ENCODE measurements at regions not wholly inside any gene's neighbourhood (a gene's known extent, or its start where the extent isn't known, plus 50 kb on each side); places are given as distances from the start of the nearest gene placed in this dataset.

DNA sequence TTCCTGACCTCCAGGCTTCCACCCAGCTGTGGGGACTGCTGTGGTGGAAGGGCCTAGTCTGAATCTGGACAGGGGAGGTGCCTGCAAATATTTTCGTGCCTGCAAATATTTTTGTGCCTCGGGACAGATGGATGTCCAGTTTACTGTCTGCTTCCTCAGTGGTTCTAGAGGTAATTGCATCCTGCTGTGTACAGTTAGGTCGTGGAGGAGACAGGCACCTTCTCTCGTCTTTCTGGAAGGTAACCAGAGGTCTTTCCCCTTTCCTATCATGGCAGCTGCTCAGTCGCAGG, 53.8 kb upstream of the TINAGL1 start:
- Histone ChIP-seq H3K79me2 (ENCODE audit: control insufficient read depth, insufficient read depth, low read length, poor library complexity) (no peaks in the 10 kb centered on the region), H3K4me1 (ENCODE audit: control insufficient read depth in 1 of 2, insufficient read depth in 2 of 2, low read length in 2 of 2) (peaks cover 0 to 7% of the 10 kb centered on the region in 2 experiments), H3K4me3 (ENCODE audit: low read depth, low read length) (no peak overlapping the region), H3K36me3 (ENCODE audit: control insufficient read depth in 1 of 2, insufficient read depth in 2 of 2, low read length in 2 of 2) (no peaks in the 10 kb centered on the region), H2AK5ac (ENCODE audit: low read length) (no peak overlapping the region), H4K91ac (ENCODE audit: low read depth, low read length) (no peak overlapping the region), H3K18ac (ENCODE audit: low read length) (no peak overlapping the region), H3K9ac (ENCODE audit: low read length) (no peak overlapping the region), H3K79me1 (ENCODE audit: low read length) (peaks cover 11% of the 10 kb centered on the region), H3K27me3 (ENCODE audit: insufficient read depth, low read length) (no peaks in the 10 kb centered on the region), H3K9me3 (ENCODE audit: insufficient read depth, low read depth, low read length) (no peaks in the 10 kb centered on the region), H3K4me2 (ENCODE audit: low read length) (no peak overlapping the region), H2BK5ac (ENCODE audit: low read depth, low read length, poor library complexity) (no peak overlapping the region), H2BK12ac (ENCODE audit: low read length) (no peak overlapping the region), H3K27ac (ENCODE audit: low read depth, low read length) (no peak overlapping the region), H2AFZ (ENCODE audit: insufficient read depth, low read length, poor library complexity) (no peak overlapping the region), H3K14ac (ENCODE audit: low read length) (no peak overlapping the region), H3K23ac (ENCODE audit: low read length) (no peak overlapping the region), H4K12ac (ENCODE audit: low read depth, low read length) (no peak overlapping the region), H4K8ac (ENCODE audit: low read depth, low read length) (no peak overlapping the region), H2BK120ac (ENCODE audit: insufficient read depth, low read length, poor library complexity) (no peak overlapping the region), H3K4ac (ENCODE audit: low read depth, low read length) (no peak overlapping the region)
- WGBS (ENCODE audit: extremely low coverage, insufficient coverage, insufficient read length) = no CpG with 5 or more reads among the region's 5 CpGs
- DNase-seq = peak; percentile 58 to 82

DNA sequence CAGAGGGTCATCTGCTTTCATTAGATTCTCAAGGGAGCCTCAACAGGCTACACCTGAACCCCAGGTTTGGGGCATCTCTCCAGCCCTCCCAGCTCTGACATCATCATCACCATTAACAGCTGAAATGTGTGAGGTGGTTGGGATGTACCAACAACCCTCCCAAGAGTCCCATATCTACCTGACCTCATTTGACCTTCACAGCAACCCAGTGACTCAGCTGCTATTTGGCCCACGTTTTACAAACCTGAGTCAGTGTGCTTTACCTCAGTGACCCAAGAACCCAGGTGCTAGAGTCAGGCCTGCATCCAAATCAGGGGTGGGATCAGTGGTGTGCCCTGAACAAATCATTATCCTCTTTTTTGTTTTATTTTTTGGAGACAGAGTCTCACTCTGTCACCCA, 53.3 kb upstream of the TINAGL1 start:
- Histone ChIP-seq H3K23ac (ENCODE audit: low read length) (no peak overlapping the region), H3K4me3 (ENCODE audit: low read depth, low read length) (no peak overlapping the region), H2BK5ac (ENCODE audit: low read depth, low read length, poor library complexity) (no peak overlapping the region), H2BK120ac (ENCODE audit: insufficient read depth, low read length, poor library complexity) (no peak overlapping the region), H3K79me1 (ENCODE audit: low read length) (peaks cover 11% of the 10 kb centered on the region), H3K4me2 (ENCODE audit: low read length) (no peak overlapping the region), H3K27me3 (ENCODE audit: insufficient read depth, low read length) (no peaks in the 10 kb centered on the region), H3K27ac (ENCODE audit: low read depth, low read length) (no peak overlapping the region), H2AK5ac (ENCODE audit: low read length) (no peak overlapping the region), H2BK12ac (ENCODE audit: low read length) (no peak overlapping the region), H3K4ac (ENCODE audit: low read depth, low read length) (no peak overlapping the region), H3K36me3 (ENCODE audit: control insufficient read depth in 1 of 2, insufficient read depth in 2 of 2, low read length in 2 of 2) (no peaks in the 10 kb centered on the region), H3K9me3 (ENCODE audit: insufficient read depth, low read depth, low read length) (no peaks in the 10 kb centered on the region), H2AFZ (ENCODE audit: insufficient read depth, low read length, poor library complexity) (no peak overlapping the region), H3K9ac (ENCODE audit: low read length) (no peak overlapping the region), H3K79me2 (ENCODE audit: control insufficient read depth, insufficient read depth, low read length, poor library complexity) (no peaks in the 10 kb centered on the region), H3K14ac (ENCODE audit: low read length) (no peak overlapping the region), H3K18ac (ENCODE audit: low read length) (no peak overlapping the region), H4K8ac (ENCODE audit: low read depth, low read length) (no peak overlapping the region), H4K12ac (ENCODE audit: low read depth, low read length) (no peak overlapping the region), H3K4me1 (ENCODE audit: control insufficient read depth in 1 of 2, insufficient read depth in 2 of 2, low read length in 2 of 2) (peaks cover 0 to 7% of the 10 kb centered on the region in 2 experiments), H4K91ac (ENCODE audit: low read depth, low read length) (no peak overlapping the region)
- no CpG with 5 or more reads among the region's 1 CpG for WGBS (ENCODE audit: extremely low coverage, insufficient coverage, insufficient read length)
- peak; percentile 90 to 94 for DNase-seq

DNA sequence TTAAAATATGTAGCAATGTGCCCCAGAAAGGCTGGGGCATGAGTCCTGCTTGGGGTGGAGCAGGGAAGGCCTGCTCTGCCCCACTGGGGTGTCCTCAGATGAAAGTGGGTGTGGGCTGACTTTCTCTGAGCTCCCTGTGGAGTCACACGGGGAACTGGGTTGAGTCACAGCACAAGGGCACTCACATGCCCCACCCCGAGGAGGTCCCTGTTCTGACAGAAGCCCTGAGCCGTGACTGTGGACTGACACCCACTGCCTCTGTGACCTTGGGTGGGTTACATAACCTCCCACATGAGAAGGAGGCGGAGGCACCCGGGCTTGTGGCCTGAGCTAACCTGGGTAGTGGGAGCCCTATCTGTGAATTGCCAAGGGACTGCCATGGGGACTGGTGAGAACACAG, 52.5 kb upstream of the TINAGL1 start:
- Histone ChIP-seq H2AFZ (ENCODE audit: insufficient read depth, low read length, poor library complexity) (no peak overlapping the region), H3K18ac (ENCODE audit: low read length) (peak overlapping the region; percentile 57), H4K8ac (ENCODE audit: low read depth, low read length) (peak overlapping the region; percentile 78), H3K4ac (ENCODE audit: low read depth, low read length) (peak overlapping the region; percentile 67), H4K12ac (ENCODE audit: low read depth, low read length) (no peak overlapping the region), H3K4me2 (ENCODE audit: low read length) (no peak overlapping the region), H3K4me3 (ENCODE audit: low read depth, low read length) (no peak overlapping the region), H4K91ac (ENCODE audit: low read depth, low read length) (peak overlapping the region; percentile 81), H2BK5ac (ENCODE audit: low read depth, low read length, poor library complexity) (peak overlapping the region; percentile 27), H3K9me3 (ENCODE audit: insufficient read depth, low read depth, low read length) (no peaks in the 10 kb centered on the region), H3K36me3 (ENCODE audit: control insufficient read depth in 1 of 2, insufficient read depth in 2 of 2, low read length in 2 of 2) (no peaks in the 10 kb centered on the region), H3K79me1 (ENCODE audit: low read length) (peaks cover 13% of the 10 kb centered on the region), H3K27ac (ENCODE audit: low read depth, low read length) (no peak overlapping the region), H2BK12ac (ENCODE audit: low read length) (peak overlapping the region; percentile 97), H3K23ac (ENCODE audit: low read length) (no peak overlapping the region), H3K4me1 (ENCODE audit: control insufficient read depth in 1 of 2, insufficient read depth in 2 of 2, low read length in 2 of 2) (peaks cover 0 to 7% of the 10 kb centered on the region in 2 experiments), H3K14ac (ENCODE audit: low read length) (peak overlapping the region; percentile 87), H2AK5ac (ENCODE audit: low read length) (peak overlapping the region; percentile 94), H3K79me2 (ENCODE audit: control insufficient read depth, insufficient read depth, low read length, poor library complexity) (no peaks in the 10 kb centered on the region), H2BK120ac (ENCODE audit: insufficient read depth, low read length, poor library complexity) (peak overlapping the region; percentile 36), H3K27me3 (ENCODE audit: insufficient read depth, low read length) (no peaks in the 10 kb centered on the region), H3K9ac (ENCODE audit: low read length) (no peak overlapping the region)
- WGBS (ENCODE audit: extremely low coverage, insufficient coverage, insufficient read length) = no CpG with 5 or more reads among the region's 5 CpGs
- DNase-seq = peak; percentile 63 to 67

DNA sequence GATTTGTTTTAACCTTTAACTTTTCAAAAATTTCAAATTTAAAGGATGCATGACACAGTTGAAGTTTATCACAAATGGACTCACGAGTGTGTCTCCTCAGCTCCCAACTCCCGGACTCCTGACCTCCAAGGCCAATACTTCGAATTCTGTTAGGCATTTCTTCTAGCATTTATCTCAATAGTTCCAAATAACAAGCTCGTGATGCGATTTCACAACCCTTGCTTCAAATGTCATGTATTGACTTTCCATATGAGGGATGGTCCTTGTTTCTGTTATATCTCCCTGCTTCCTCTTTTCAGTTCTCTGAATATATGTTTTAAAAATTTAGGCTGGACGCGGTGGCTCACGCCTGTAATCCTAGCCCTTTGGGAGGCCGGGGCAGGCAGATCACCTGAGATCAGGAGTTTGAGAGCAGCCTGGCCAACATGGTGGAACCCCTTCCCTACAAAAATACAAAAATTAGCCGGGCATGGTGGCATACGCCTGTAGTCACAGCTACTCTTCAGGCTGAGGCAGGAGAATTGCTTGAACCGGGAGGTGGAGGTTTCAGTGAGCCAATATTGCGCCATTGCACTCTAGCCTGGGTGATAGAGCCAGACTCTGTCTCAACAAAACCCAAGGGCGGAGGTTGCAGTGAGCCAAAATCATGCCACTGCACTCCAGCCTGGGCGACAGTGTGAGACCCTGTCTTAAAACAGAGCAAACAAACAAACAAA, 52.0 kb upstream of the TINAGL1 start:
- Histone ChIP-seq H3K36me3 (ENCODE audit: control insufficient read depth in 1 of 2, insufficient read depth in 2 of 2, low read length in 2 of 2) (no peaks in the 10 kb centered on the region), H3K4ac (ENCODE audit: low read depth, low read length) (no peak overlapping the region), H3K14ac (ENCODE audit: low read length) (no peak overlapping the region), H3K27me3 (ENCODE audit: insufficient read depth, low read length) (no peaks in the 10 kb centered on the region), H3K4me3 (ENCODE audit: low read depth, low read length) (no peak overlapping the region), H3K18ac (ENCODE audit: low read length) (no peak overlapping the region), H2BK5ac (ENCODE audit: low read depth, low read length, poor library complexity) (no peak overlapping the region), H3K27ac (ENCODE audit: low read depth, low read length) (no peak overlapping the region), H4K12ac (ENCODE audit: low read depth, low read length) (no peak overlapping the region), H3K23ac (ENCODE audit: low read length) (no peak overlapping the region), H3K79me1 (ENCODE audit: low read length) (peaks cover 17% of the 10 kb centered on the region), H3K4me1 (ENCODE audit: control insufficient read depth in 1 of 2, insufficient read depth in 2 of 2, low read length in 2 of 2) (peaks cover 0 to 7% of the 10 kb centered on the region in 2 experiments), H3K79me2 (ENCODE audit: control insufficient read depth, insufficient read depth, low read length, poor library complexity) (no peaks in the 10 kb centered on the region), H3K9me3 (ENCODE audit: insufficient read depth, low read depth, low read length) (no peaks in the 10 kb centered on the region), H2BK120ac (ENCODE audit: insufficient read depth, low read length, poor library complexity) (peak overlapping the region; percentile 36), H3K9ac (ENCODE audit: low read length) (no peak overlapping the region), H4K8ac (ENCODE audit: low read depth, low read length) (no peak overlapping the region), H4K91ac (ENCODE audit: low read depth, low read length) (peak overlapping the region; percentile 81), H2AK5ac (ENCODE audit: low read length) (no peak overlapping the region), H2AFZ (ENCODE audit: insufficient read depth, low read length, poor library complexity) (no peak overlapping the region), H3K4me2 (ENCODE audit: low read length) (no peak overlapping the region), H2BK12ac (ENCODE audit: low read length) (no peak overlapping the region)
- WGBS (ENCODE audit: extremely low coverage, insufficient coverage, insufficient read length) = no CpG with 5 or more reads among the region's 15 CpGs
- peak; percentile 33 to 84 for DNase-seq

Data from trophoblast cell (in vitro differentiated cells and primary cell).